Trophoblast cell (in vitro differentiated cells and primary cell): ENCODE measurements at regions not wholly inside any gene's neighbourhood (a gene's known extent, or its start where the extent isn't known, plus 50 kb on each side); places are given as distances from the start of the nearest gene placed in this dataset.

Source experiments
- DNase-seq, 2 donors: peaks; one replicate each; pipeline ENCODE4 v3.0.0-alpha.2; 2016
- H2AFZ ChIP-seq: 2 replicates; pipeline ENCODE4 v1.6.1; 2013; ENCODE audit warnings: low read length, moderate library complexity, mild to moderate bottlenecking; ENCODE audit not compliant: insufficient read depth, poor library complexity
- H2AK5ac ChIP-seq: 2 replicates; pipeline ENCODE4 v1.6.1; 2013; ENCODE audit warnings: mild to moderate bottlenecking, low read length
- H2BK120ac ChIP-seq: 2 replicates; pipeline ENCODE4 v1.6.1; 2013; ENCODE audit warnings: low read length, mild to moderate bottlenecking, moderate library complexity; ENCODE audit not compliant: insufficient read depth, poor library complexity
- H2BK12ac ChIP-seq: 2 replicates; pipeline ENCODE4 v1.6.1; 2013; ENCODE audit warnings: mild to moderate bottlenecking, low read length, moderate library complexity
- H2BK5ac ChIP-seq: 2 replicates; pipeline ENCODE4 v1.6.1; 2013; ENCODE audit warnings: low read length, low read depth, moderate library complexity, mild to moderate bottlenecking; ENCODE audit not compliant: poor library complexity
- H3K14ac ChIP-seq: 2 replicates; pipeline ENCODE4 v1.6.1; 2013; ENCODE audit warnings: mild to moderate bottlenecking, low read length
- H3K18ac ChIP-seq: 2 replicates; pipeline ENCODE4 v1.6.1; 2013; ENCODE audit warnings: mild to moderate bottlenecking, low read length
- H3K23ac ChIP-seq: 2 replicates; pipeline ENCODE4 v1.6.1; 2013; ENCODE audit warnings: low read length
- H3K27ac ChIP-seq: 2 replicates; pipeline ENCODE4 v1.5.1; 2013; ENCODE audit warnings: low read depth, mild to moderate bottlenecking, inconsistent platforms, low read length, moderate library complexity
- H3K27me3 ChIP-seq: 2 replicates; pipeline ENCODE4 v1.6.1; 2013; ENCODE audit warnings: inconsistent platforms, mild to moderate bottlenecking, low read length, moderate library complexity; ENCODE audit not compliant: insufficient read depth
- H3K36me3 ChIP-seq, 2 experiments: 1 replicate in 1 of 2; 2 replicates in 1 of 2; pipeline ENCODE4 v1.6.1; 2013; ENCODE audit warnings: low read length in 2 of 2, mild to moderate bottlenecking in 2 of 2, moderate library complexity in 1 of 2; ENCODE audit not compliant: insufficient read depth in 2 of 2, control insufficient read depth in 1 of 2
- H3K4ac ChIP-seq: 2 replicates; pipeline ENCODE4 v1.6.1; 2013; ENCODE audit warnings: low read depth, mild to moderate bottlenecking, low read length, moderate library complexity
- H3K4me1 ChIP-seq, 2 experiments: 1 replicate in 1 of 2; 2 replicates in 1 of 2; pipeline ENCODE4 v1.6.1; 2013; ENCODE audit warnings: low read length in 2 of 2, mild to moderate bottlenecking in 2 of 2, moderate library complexity in 1 of 2; ENCODE audit not compliant: insufficient read depth in 2 of 2, control insufficient read depth in 1 of 2
- H3K4me2 ChIP-seq: 2 replicates; pipeline ENCODE4 v1.6.1; 2013; ENCODE audit warnings: inconsistent platforms, mild to moderate bottlenecking, low read length, moderate library complexity
- H3K4me3 ChIP-seq: 2 replicates; pipeline ENCODE4 v1.5.1; 2013; ENCODE audit warnings: mild to moderate bottlenecking, low read depth, low read length, inconsistent platforms
- H3K79me1 ChIP-seq: one replicate; pipeline ENCODE4 v1.6.1; 2013; ENCODE audit warnings: low read length
- H3K79me2 ChIP-seq: 2 replicates; pipeline ENCODE4 v1.6.1; 2013; ENCODE audit warnings: low read length, mild to moderate bottlenecking; ENCODE audit not compliant: control insufficient read depth, insufficient read depth, poor library complexity
- H3K9ac ChIP-seq: 2 replicates; pipeline ENCODE4 v1.6.1; 2013; ENCODE audit warnings: mild to moderate bottlenecking, low read length
- H3K9me3 ChIP-seq: 2 replicates; pipeline ENCODE4 v1.6.1; 2013; ENCODE audit warnings: low read depth, mild to moderate bottlenecking, control low read depth, inconsistent platforms, low read length; ENCODE audit not compliant: insufficient read depth
- H4K12ac ChIP-seq: 2 replicates; pipeline ENCODE4 v1.6.1; 2013; ENCODE audit warnings: low read depth, mild to moderate bottlenecking, low read length, moderate library complexity
- H4K8ac ChIP-seq: 2 replicates; pipeline ENCODE4 v1.6.1; 2013; ENCODE audit warnings: low read depth, mild to moderate bottlenecking, low read length, moderate library complexity
- H4K91ac ChIP-seq: one replicate; pipeline ENCODE4 v1.6.1; 2013; ENCODE audit warnings: low read depth, mild to moderate bottlenecking, low read length, moderate library complexity
- WGBS: extraction: QIAGEN DNeasy Blood & Tissue Kit; methylation state at CpG from one replicate; pipeline ENCODE4 v1.1.7; 2013; ENCODE audit warnings: missing lambda C conversion rate; ENCODE audit not compliant: insufficient read length, insufficient coverage; ENCODE audit errors: extremely low coverage; 5-methylcytosine and 5-hydroxymethylcytosine counted together

DNA sequence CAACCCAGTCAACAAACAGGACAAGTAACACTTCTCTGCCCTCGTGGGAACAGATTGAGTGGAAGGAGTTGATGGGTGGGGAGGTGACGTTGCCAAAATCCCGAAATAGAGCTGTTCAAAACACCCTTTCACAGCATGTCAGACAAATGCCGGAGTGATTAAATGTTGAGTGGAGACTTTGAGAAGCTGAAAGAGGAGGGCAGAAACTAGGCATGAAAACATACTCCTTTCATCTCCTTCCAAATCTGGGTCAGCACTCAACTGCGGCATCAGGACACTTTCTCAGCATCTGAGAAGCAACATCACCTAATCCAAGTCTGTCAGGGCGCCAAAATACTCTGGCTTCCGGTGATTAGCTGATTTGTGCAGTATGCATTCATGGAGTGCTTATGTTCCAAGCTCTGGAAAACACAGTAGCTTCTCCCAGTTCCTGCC lies 51.5 kb upstream of the MRI1 start:
- H3K4me2 ChIP-seq = no peak overlapping the region
- H3K4me3 ChIP-seq = no peak overlapping the region
- H3K4ac ChIP-seq = no peak overlapping the region
- WGBS = no CpG with 5 or more reads among the region's 7 CpGs
- H3K79me2 ChIP-seq = no peaks in the 10 kb centered on the region
- H3K23ac ChIP-seq = no peak overlapping the region
- no peak overlapping the region for H2BK120ac ChIP-seq
- H3K9me3 ChIP-seq = no peaks in the 10 kb centered on the region
- H2AK5ac ChIP-seq = no peak overlapping the region
- H4K91ac ChIP-seq = no peak overlapping the region
- H3K79me1 ChIP-seq = no peaks in the 10 kb centered on the region
- H4K12ac ChIP-seq = no peak overlapping the region
- no peak overlapping the region for H2BK5ac ChIP-seq
- H3K18ac ChIP-seq = no peak overlapping the region
- H3K9ac ChIP-seq = no peak overlapping the region
- no peaks in the 10 kb centered on the region for H3K4me1 ChIP-seq
- H2AFZ ChIP-seq = no peak overlapping the region
- no peak overlapping the region for H3K27ac ChIP-seq
- H3K27me3 ChIP-seq = no peaks in the 10 kb centered on the region
- no peaks in the 10 kb centered on the region for H3K36me3 ChIP-seq
- H4K8ac ChIP-seq = no peak overlapping the region
- H3K14ac ChIP-seq = no peak overlapping the region
- no peak for DNase-seq
- H2BK12ac ChIP-seq = no peak overlapping the region

DNA sequence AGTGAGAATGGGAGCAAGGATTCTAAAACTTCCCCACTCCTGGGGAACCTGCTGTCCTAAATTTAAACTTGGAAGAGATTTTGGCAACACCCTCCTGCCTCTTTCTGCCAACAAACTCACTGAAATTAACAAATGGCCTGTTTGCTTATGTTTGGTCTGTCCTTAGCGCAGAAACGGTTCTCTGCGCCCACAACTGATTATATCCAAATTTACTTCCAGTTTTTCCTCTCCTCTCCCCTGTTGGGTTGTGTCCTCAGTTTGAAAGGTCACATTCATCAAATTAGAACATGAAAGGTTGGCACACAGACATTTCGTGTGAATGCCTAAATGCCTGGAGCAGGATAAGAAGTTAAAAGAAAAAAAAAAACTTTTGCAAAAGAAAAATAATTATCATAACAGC lies 56.4 kb upstream of the MRI1 start:
- no peak overlapping the region for H3K23ac ChIP-seq
- no peak overlapping the region for H2BK5ac ChIP-seq
- no peak overlapping the region for H3K4me2 ChIP-seq
- no peaks in the 10 kb centered on the region for H3K79me2 ChIP-seq
- H4K8ac ChIP-seq = no peak overlapping the region
- H3K27me3 ChIP-seq = no peaks in the 10 kb centered on the region
- H3K36me3 ChIP-seq = no peaks in the 10 kb centered on the region
- H3K14ac ChIP-seq = no peak overlapping the region
- WGBS = no CpG with 5 or more reads among the region's 4 CpGs
- H4K12ac ChIP-seq = no peak overlapping the region
- no peak overlapping the region for H2BK120ac ChIP-seq
- no peak overlapping the region for H3K18ac ChIP-seq
- H2AFZ ChIP-seq = no peak overlapping the region
- H2BK12ac ChIP-seq = no peak overlapping the region
- H3K9ac ChIP-seq = no peak overlapping the region
- H4K91ac ChIP-seq = no peak overlapping the region
- H3K27ac ChIP-seq = no peak overlapping the region
- DNase-seq = no peak
- H3K9me3 ChIP-seq = no peaks in the 10 kb centered on the region
- no peak overlapping the region for H2AK5ac ChIP-seq
- H3K4ac ChIP-seq = no peak overlapping the region
- H3K4me3 ChIP-seq = no peak overlapping the region
- no peaks in the 10 kb centered on the region for H3K79me1 ChIP-seq
- no peaks in the 10 kb centered on the region for H3K4me1 ChIP-seq

DNA sequence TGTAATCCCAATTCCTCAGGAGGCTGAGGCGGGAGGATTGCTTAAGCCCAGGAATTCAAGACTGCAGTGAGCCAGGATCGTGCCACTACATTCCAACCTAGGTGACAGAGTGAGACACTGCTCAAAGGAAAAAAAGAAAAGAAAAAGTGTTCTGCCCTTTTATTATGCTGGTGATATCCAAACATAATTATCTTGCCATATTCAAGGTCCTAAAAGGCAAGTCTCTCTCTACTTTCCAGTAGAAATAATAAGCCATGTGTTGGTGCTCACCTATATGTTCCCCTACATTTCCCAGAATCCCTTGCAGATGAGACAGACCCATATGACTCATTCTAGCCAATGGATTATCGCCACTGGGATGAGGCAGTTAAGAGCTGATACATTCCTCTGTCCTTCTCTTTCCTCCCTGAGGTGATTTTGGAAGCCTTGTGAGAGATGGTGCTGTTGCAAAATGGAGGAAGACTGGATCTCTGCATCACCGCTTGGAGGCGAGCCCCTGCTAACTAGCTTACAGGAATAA lies 58.3 kb upstream of the MRI1 start:
- no peak overlapping the region for H4K8ac ChIP-seq
- H3K14ac ChIP-seq = no peak overlapping the region
- no peak overlapping the region for H3K4me2 ChIP-seq
- no peaks in the 10 kb centered on the region for H3K4me1 ChIP-seq
- H2BK5ac ChIP-seq = no peak overlapping the region
- no peak overlapping the region for H2BK120ac ChIP-seq
- no peak overlapping the region for H3K18ac ChIP-seq
- no peaks in the 10 kb centered on the region for H3K27me3 ChIP-seq
- H2AK5ac ChIP-seq = no peak overlapping the region
- H4K12ac ChIP-seq = no peak overlapping the region
- H3K27ac ChIP-seq = no peak overlapping the region
- no peaks in the 10 kb centered on the region for H3K36me3 ChIP-seq
- H3K79me1 ChIP-seq = no peaks in the 10 kb centered on the region
- no peak overlapping the region for H3K4me3 ChIP-seq
- DNase-seq = no peak
- no peak overlapping the region for H3K23ac ChIP-seq
- H3K4ac ChIP-seq = no peak overlapping the region
- H3K9ac ChIP-seq = no peak overlapping the region
- H3K9me3 ChIP-seq = no peaks in the 10 kb centered on the region
- no peak overlapping the region for H4K91ac ChIP-seq
- no peaks in the 10 kb centered on the region for H3K79me2 ChIP-seq
- H2BK12ac ChIP-seq = no peak overlapping the region
- H2AFZ ChIP-seq = no peak overlapping the region
- no CpG with 5 or more reads among the region's 5 CpGs for whole genome bisulfite sequencing

DNA sequence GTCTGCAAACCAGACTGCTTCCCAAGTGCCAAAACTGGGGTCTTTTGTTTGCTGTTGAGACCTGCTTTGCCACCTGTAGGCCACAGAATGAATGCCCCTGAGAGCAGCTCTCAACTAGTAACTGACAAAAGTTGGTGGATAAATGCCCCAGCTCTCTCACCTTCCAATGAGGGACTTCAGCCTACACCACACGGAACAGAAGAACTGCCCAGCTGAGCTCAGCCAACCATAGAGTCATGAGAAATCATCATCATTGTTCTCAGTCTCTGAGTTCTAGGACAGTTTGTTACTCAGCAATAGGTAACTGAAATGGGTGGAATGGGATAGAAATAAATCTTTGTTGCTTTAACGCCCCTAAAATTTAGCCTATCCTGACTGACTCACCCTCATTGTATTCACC lies 59.1 kb upstream of the MRI1 start:
- Histone ChIP-seq H3K4ac (no peak overlapping the region), H2BK5ac (no peak overlapping the region), H2AFZ (no peak overlapping the region), H3K4me3 (no peak overlapping the region), H3K79me2 (no peaks in the 10 kb centered on the region), H2AK5ac (no peak overlapping the region), H3K27ac (no peak overlapping the region), H3K14ac (no peak overlapping the region), H3K79me1 (no peaks in the 10 kb centered on the region), H3K4me2 (no peak overlapping the region), H2BK12ac (no peak overlapping the region), H3K18ac (no peak overlapping the region), H3K4me1 (no peaks in the 10 kb centered on the region), H4K8ac (no peak overlapping the region), H4K91ac (no peak overlapping the region), H2BK120ac (no peak overlapping the region), H4K12ac (no peak overlapping the region), H3K36me3 (no peaks in the 10 kb centered on the region), H3K23ac (no peak overlapping the region), H3K9ac (no peak overlapping the region), H3K9me3 (no peaks in the 10 kb centered on the region), H3K27me3 (no peaks in the 10 kb centered on the region)
- WGBS = no CpG with 5 or more reads among the region's 2 CpGs
- DNase-seq = no peak
